ENCODE measurements at regions not wholly inside any gene's neighbourhood (a gene's known extent, or its start where the extent isn't known, plus 50 kb on each side); places are given as distances from the start of the nearest gene placed in this dataset.

- TF ChIP-seq EZH2 (IDR thresholded peaks at IDR 0.05; ENCODE audit: insufficient read depth, poor library complexity, severe bottlenecking) = no peak
- no peak for TF ChIP-seq EZH2phosphoT487 (IDR thresholded peaks at IDR 0.05; ENCODE audit: insufficient read depth, low read depth)
Measured at GRCh38 chr2:240250985-240251847, 110.8 kb upstream of the OTOS start.

All from GM23248 (cell line).